Endothelial cell of umbilical vein (primary cell): ENCODE measurements at regions not wholly inside any gene's neighbourhood (a gene's known extent, or its start where the extent isn't known, plus 50 kb on each side); places are given as distances from the start of the nearest gene placed in this dataset.

Experiments used
- BruUV-seq: library from RNA; stranded (reverse); fragments of 400-500 nt; replicated peaks from 2 replicates; lab custom pipeline; 2021; lab: Mats Ljungman, UMichigan
- CTCF ChIA-PET: fragments of 300-600, 350-600 bp; sonication (Branson Sonifier 250); formaldehyde crosslinking; loops from one replicate; lab custom pipeline; 2021; ENCODE audit warnings: antibody characterized with exemption, inconsistent platforms; lab: Charles Lee
- POLR2A ChIA-PET: fragments of 300-600, 350-600 bp; sonication (Branson Sonifier 250); formaldehyde crosslinking; loops from one replicate; lab custom pipeline; 2021; ENCODE audit warnings: antibody characterized with exemption, inconsistent platforms; lab: Charles Lee
- DNase-seq: peaks from one replicate; pipeline ENCODE4 v3.0.0-alpha.2; 2011; ENCODE audit warnings: low read depth, low spot score
- FAIRE-seq: peaks from 2 replicates; lab custom pipeline; 2011; peaks lifted over from hg19 to GRCh38; lab: Jason Lieb, UNC
- H2AFZ ChIP-seq: 2 replicates; pipeline ENCODE4 v1.6.0; 2012; ENCODE audit warnings: low read depth, low read length, control low read depth, inconsistent platforms
- H3K27ac ChIP-seq: 2 replicates; pipeline ENCODE4 v1.5.1; 2011; ENCODE audit warnings: low read depth, mild to moderate bottlenecking, control low read depth, low read length, moderate library complexity; ENCODE audit not compliant: insufficient read depth
- H3K27me3 ChIP-seq, 2 experiments: 2 replicates each; pipeline versions ENCODE4 v1.6.0 to v1.6.1; 2011; ENCODE audit warnings: low read length in 2 of 2, mixed read lengths in 1 of 2; ENCODE audit not compliant: control insufficient read depth in 2 of 2, insufficient read depth in 2 of 2
- H3K36me3 ChIP-seq, 2 experiments: 2 replicates in 1 of 2; 3 replicates in 1 of 2; pipeline ENCODE4 v1.5.1; 2011; ENCODE audit warnings: low read length in 2 of 2, mild to moderate bottlenecking in 1 of 2, moderate library complexity in 1 of 2; ENCODE audit not compliant: control insufficient read depth in 2 of 2, insufficient read depth in 2 of 2; ENCODE audit errors: extremely low read depth in 1 of 2
- H3K4me1 ChIP-seq: 3 replicates; pipeline ENCODE4 v1.5.1; 2011; ENCODE audit warnings: mild to moderate bottlenecking, low read length; ENCODE audit not compliant: control insufficient read depth, insufficient read depth; ENCODE audit errors: extremely low read depth
- H3K4me2 ChIP-seq: 2 replicates; pipeline ENCODE4 v1.6.1; 2011; ENCODE audit warnings: low read length, control low read depth, mixed read lengths; ENCODE audit not compliant: insufficient read depth
- H3K4me3 ChIP-seq, 3 experiments: fragments of 200-600 bp in 1 of 3; sonication (generic), shearing (Covaris generic) in 1 of 3; replicated peaks in 1 of 3; 2 replicates each; pipeline ENCODE4 v1.5.1; 2011 to 2016; ENCODE audit warnings: control low read depth in 3 of 3, low read length in 3 of 3, mild to moderate bottlenecking in 2 of 3, inconsistent platforms in 1 of 3, low read depth in 1 of 3, moderate library complexity in 1 of 3; ENCODE audit not compliant: insufficient read depth in 1 of 3
- H3K79me2 ChIP-seq: 2 replicates; pipeline ENCODE4 v1.6.0; 2012; ENCODE audit warnings: low read length, inconsistent platforms; ENCODE audit not compliant: control insufficient read depth, insufficient read depth
- H3K9ac ChIP-seq: replicated peaks from 2 replicates; pipeline ENCODE3; 2011; ENCODE audit warnings: low read length, control low read depth; ENCODE audit not compliant: insufficient read depth; ENCODE audit errors: extremely low read depth
- H3K9me1 ChIP-seq: replicated peaks from 3 replicates; pipeline ENCODE4 v1.6.0; 2011; ENCODE audit warnings: mild to moderate bottlenecking, low read length; ENCODE audit not compliant: control insufficient read depth, insufficient read depth; ENCODE audit errors: extremely low read depth
- H3K9me3 ChIP-seq: replicated peaks from 2 replicates; pipeline ENCODE4 v1.5.1; 2012; ENCODE audit warnings: low read length, inconsistent platforms; ENCODE audit not compliant: control insufficient read depth, insufficient read depth
- H4K20me1 ChIP-seq: replicated peaks from 2 replicates; pipeline ENCODE3; 2011; ENCODE audit warnings: mild to moderate bottlenecking, low read length; ENCODE audit not compliant: control insufficient read depth, insufficient read depth; ENCODE audit errors: extremely low read depth
- CTCF ChIP-seq, 2 donors: IDR thresholded peaks; 1 replicate in 1 of 2; 2 replicates in 1 of 2; pipeline ENCODE4 v1.5.1; 2011; ENCODE audit warnings: low read length in 2 of 2, mild to moderate bottlenecking in 2 of 2, moderate library complexity in 2 of 2, control low read depth in 1 of 2, inconsistent platforms in 1 of 2, low read depth in 1 of 2; ENCODE audit not compliant: insufficient read depth in 1 of 2; ENCODE audit errors: extremely low read depth in 1 of 2
- EZH2 ChIP-seq: IDR thresholded peaks from 2 replicates; pipeline ENCODE4 v1.6.1; 2012; ENCODE audit warnings: borderline replicate concordance, low read depth, mild to moderate bottlenecking, moderate library complexity, low read length, inconsistent platforms; ENCODE audit not compliant: severe bottlenecking
- FOS ChIP-seq: IDR thresholded peaks from 2 replicates; pipeline ENCODE4 v1.6.1; 2011; ENCODE audit warnings: mild to moderate bottlenecking, low read length, moderate library complexity, borderline replicate concordance; ENCODE audit not compliant: insufficient read depth
- GATA2 ChIP-seq: IDR thresholded peaks from 2 replicates; pipeline ENCODE4 v1.7.0; 2011; ENCODE audit warnings: low read depth, mild to moderate bottlenecking, moderate library complexity, mixed read lengths, low read length; ENCODE audit not compliant: insufficient read length, insufficient read depth
- JUN ChIP-seq: IDR thresholded peaks from 2 replicates; pipeline ENCODE4 v1.6.1; 2011; ENCODE audit warnings: borderline replicate concordance, low read depth; ENCODE audit not compliant: insufficient read length, insufficient read depth
- MAX ChIP-seq: IDR thresholded peaks from 2 replicates; pipeline ENCODE4 v1.6.1; 2011; ENCODE audit not compliant: insufficient read depth, insufficient read length
- MYC ChIP-seq: IDR thresholded peaks from one replicate; pipeline ENCODE4 v1.6.1; 2011; ENCODE audit warnings: mild to moderate bottlenecking, low read depth, low read length
- POLR2A ChIP-seq: IDR thresholded peaks from 2 replicates; pipeline ENCODE4 v1.6.1; 2012; ENCODE audit warnings: low read depth, mild to moderate bottlenecking, control low read depth, low read length
- POLR2AphosphoS5 ChIP-seq: IDR thresholded peaks from 2 replicates; pipeline ENCODE4 v1.6.1; 2012; ENCODE audit warnings: low read depth, mild to moderate bottlenecking, control low read depth, low read length, moderate library complexity; ENCODE audit not compliant: insufficient read depth
- dilution Hi-C: fragments of 300-500 bp; cut with MboI; formaldehyde crosslinking; loops from one replicate; pipeline ENCODE4 v1.15.0; 2019; ENCODE audit warnings: low sequenced_read_pairs; ENCODE audit not compliant: extremely low pct_ligation_motif_present
- intact Hi-C: fragments of 100-400 bp; cut with micrococcal nuclease; formaldehyde crosslinking; loops from one replicate; pipeline ENCODE4 v1.10.0; 2022

- H4K20me1 ChIP-seq = no peaks in the 10 kb centered on the region
- no peak overlapping the region for H3K27ac ChIP-seq
- no peaks in the 10 kb centered on the region for H3K36me3 ChIP-seq
- DNase-seq = no peak
- no peak overlapping the region for H3K9ac ChIP-seq
- no peak overlapping the region for H2AFZ ChIP-seq
- no peaks in the 10 kb centered on the region for H3K79me2 ChIP-seq
- H3K4me2 ChIP-seq = no peak overlapping the region
- intact Hi-C loops (no loop called here), dilution Hi-C loops (no loop called here)
- CTCF ChIA-PET = no interaction called here
- TF ChIP-seq CTCF (IDR thresholded peaks at IDR 0.05; ENCODE audit: extremely low read depth in 1 of 2, insufficient read depth in 1 of 2, low read depth in 1 of 2, low read length in 2 of 2) (no peak), GATA2 (no peak), MYC (no peak), POLR2AphosphoS5 (no peak), JUN (no peak), EZH2 (no peak), FOS (no peak), MAX (no peak), POLR2A (no peak)
- POLR2A ChIA-PET = no interaction called here
- H3K9me1 ChIP-seq = no peaks in the 10 kb centered on the region
- H3K4me3 ChIP-seq = no peak overlapping the region
- peaks cover 0 to 5% of the 10 kb centered on the region in 2 experiments for H3K27me3 ChIP-seq
- H3K9me3 ChIP-seq = no peaks in the 10 kb centered on the region
- no peak for FAIRE-seq
- no TSS peak for BruUV-seq
- H3K4me1 ChIP-seq = no peaks in the 10 kb centered on the region
Measured at GRCh38 chr4:38523054-38523453, 140.9 kb upstream of the KLF3 start.
